Lower leg skin (tissue), 4 donors: ENCODE measurements at regions not wholly inside any gene's neighbourhood (a gene's known extent, or its start where the extent isn't known, plus 50 kb on each side); places are given as distances from the start of the nearest gene placed in this dataset.

Source experiments
- DNase-seq, 2 donors: peaks; one replicate each; pipeline ENCODE4 v3.0.0-alpha.2; 2019; ENCODE audit warnings: low spot score in 2 of 2
- H3K4me3 ChIP-seq: fragments of 200-600 bp; sonication (generic); 2 replicates; pipeline ENCODE4 v1.5.1; 2017; ENCODE audit warnings: mild to moderate bottlenecking, low read depth; ENCODE audit not compliant: poor library complexity, severe bottlenecking
- POLR2A ChIP-seq, 2 donors: fragments of 450-650 bp; IDR thresholded peaks; one replicate each; pipeline ENCODE4 v1.6.1; 2016 to 2017; ENCODE audit warnings: antibody characterized with exemption in 2 of 2, mild to moderate bottlenecking in 1 of 2, moderate library complexity in 1 of 2
- WGBS, 2 donors: methylation state at CpG; one replicate each; pipeline ENCODE4 v1.1.5; 2018; 5-methylcytosine and 5-hydroxymethylcytosine counted together
- intact Hi-C: fragments of 100-400 bp; cut with DNase I; formaldehyde crosslinking; loops from one replicate; pipeline ENCODE4 v1.15.0; 2023; ENCODE audit warnings: low total_unique reads
- TF ChIP-seq, protein P1 (sequence below), 3 donors: fragments of 450-650 bp; IDR thresholded peaks; one replicate each; pipeline ENCODE4 v1.5.1; 2016; ENCODE audit warnings: antibody characterized with exemption in 3 of 3, mild to moderate bottlenecking in 3 of 3, moderate library complexity in 2 of 3

DNA sequence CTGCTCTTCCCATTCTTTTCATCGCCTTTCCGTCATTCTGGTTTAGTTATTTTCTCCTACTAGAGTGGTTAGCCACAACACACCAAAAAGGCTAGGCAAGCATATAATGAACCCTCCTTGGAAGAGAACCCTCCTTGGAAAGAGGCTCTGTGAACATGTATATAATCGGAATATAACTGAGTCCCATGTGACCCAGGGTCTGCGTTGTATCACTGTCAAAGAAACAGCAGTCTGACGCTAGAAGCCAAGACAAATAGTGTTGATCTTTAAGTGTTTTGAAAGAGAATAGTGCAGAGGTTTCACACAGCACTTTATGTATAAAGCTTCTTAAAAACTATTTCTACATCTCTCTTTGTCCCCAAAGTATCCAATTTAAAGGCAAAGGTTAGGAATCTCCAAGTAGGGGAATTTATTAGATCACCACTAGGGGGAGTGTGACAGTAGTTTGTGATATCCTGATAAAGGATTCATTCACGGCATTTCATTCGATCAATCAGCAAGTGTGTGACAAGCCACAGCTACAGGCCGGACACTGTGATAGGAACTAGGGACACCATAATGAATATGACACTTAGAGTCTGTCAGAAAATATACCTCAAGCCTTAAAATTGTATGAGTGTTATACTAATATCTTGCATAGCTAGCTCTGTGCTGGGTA, 395.3 kb downstream of the CD109 start:
- intact Hi-C loops: loop anchor here (2.0 kb wide), 1 partner anchor 1114 kb away; no protein-coding TSS in a partner anchor
- TF ChIP-seq, protein P1, sequence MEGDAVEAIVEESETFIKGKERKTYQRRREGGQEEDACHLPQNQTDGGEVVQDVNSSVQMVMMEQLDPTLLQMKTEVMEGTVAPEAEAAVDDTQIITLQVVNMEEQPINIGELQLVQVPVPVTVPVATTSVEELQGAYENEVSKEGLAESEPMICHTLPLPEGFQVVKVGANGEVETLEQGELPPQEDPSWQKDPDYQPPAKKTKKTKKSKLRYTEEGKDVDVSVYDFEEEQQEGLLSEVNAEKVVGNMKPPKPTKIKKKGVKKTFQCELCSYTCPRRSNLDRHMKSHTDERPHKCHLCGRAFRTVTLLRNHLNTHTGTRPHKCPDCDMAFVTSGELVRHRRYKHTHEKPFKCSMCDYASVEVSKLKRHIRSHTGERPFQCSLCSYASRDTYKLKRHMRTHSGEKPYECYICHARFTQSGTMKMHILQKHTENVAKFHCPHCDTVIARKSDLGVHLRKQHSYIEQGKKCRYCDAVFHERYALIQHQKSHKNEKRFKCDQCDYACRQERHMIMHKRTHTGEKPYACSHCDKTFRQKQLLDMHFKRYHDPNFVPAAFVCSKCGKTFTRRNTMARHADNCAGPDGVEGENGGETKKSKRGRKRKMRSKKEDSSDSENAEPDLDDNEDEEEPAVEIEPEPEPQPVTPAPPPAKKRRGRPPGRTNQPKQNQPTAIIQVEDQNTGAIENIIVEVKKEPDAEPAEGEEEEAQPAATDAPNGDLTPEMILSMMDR (IDR thresholded peaks at IDR 0.05): peak in 1 of 3 donors; percentile 45
- TF ChIP-seq POLR2A (IDR thresholded peaks at IDR 0.05): no peak
- DNase-seq: no peak
- WGBS, 2 donors: 52 to 58% methylated on average over 8 of the region's 8 CpGs
- no peak overlapping the region for H3K4me3 ChIP-seq

DNA sequence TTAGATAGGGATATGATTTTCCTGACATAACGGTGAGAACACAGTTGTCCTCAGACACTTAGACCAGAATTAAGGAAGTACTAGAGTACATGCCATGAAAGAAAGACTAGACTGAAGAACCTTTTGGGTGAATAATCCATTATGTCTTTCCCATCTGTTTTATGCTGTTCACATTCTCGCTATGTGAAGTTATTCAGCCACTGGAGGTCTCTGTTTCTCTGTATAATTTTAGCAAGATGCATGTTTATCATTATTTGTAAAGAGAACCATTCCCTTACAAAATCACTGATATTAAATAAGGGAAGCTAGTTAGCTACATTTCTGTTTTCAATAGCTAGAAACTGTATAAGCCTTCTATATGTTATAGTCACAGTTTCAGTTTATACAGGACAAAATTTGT, 391.9 kb downstream of the CD109 start:
- intact Hi-C loops: no loop called here
- no peak overlapping the region for H3K4me3 ChIP-seq
- WGBS, 2 donors: 59 to 70% methylated on average over 2 of the region's 2 CpGs
- DNase-seq: no peak
- TF ChIP-seq, protein P1 (IDR thresholded peaks at IDR 0.05): no peak
- TF ChIP-seq POLR2A (IDR thresholded peaks at IDR 0.05): no peak

DNA sequence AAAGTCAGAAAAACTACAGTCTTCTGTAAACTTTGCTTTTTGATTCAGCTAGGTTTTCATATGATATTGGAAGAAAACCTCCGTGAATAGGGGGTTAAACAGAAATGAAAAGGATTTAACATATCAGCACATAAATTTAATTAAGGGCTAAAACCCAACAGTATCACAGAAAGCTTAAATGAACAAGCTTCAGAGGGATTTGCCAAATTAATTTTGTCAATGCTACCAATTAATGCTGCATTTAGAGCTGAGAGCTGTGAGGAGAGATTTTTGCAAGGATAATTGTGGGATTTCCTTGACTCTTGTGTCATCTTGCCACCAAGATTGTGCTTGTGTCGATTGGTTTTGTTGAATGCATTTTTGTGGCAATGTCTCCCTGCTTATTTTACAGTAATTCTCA, 379.9 kb downstream of the CD109 start:
- intact Hi-C loops: no loop called here
- no peak overlapping the region for H3K4me3 ChIP-seq
- TF ChIP-seq POLR2A (IDR thresholded peaks at IDR 0.05): no peak
- TF ChIP-seq, protein P1 (IDR thresholded peaks at IDR 0.05): no peak
- DNase-seq: no peak
- WGBS, 2 donors: 63 to 69% methylated on average over 2 of the region's 2 CpGs

DNA sequence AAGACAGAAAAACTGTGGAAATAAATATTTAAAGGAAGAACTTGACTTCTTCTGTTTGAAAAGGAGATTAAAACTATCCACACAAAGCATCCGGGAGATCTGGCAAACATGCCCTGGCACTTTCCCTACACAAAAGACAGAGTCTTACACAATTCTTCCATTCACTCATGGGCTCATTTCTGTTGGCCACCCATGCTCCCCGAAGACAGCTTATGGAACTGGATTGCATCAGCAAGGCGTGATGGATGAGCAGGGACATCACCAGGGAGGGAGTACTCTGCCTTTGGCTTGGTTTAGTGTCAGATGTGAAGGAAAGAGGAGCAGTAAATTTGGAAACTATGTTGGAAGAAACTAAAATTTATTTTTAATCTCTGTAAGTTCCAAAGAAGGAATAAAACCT, 379.3 kb downstream of the CD109 start:
- DNase-seq: peak; percentile 70 to 88
- WGBS, 2 donors: 28 to 38% methylated on average over 3 of the region's 3 CpGs
- TF ChIP-seq, protein P1 (IDR thresholded peaks at IDR 0.05): no peak
- no peak for TF ChIP-seq POLR2A (IDR thresholded peaks at IDR 0.05)
- H3K4me3 ChIP-seq: no peak overlapping the region
- intact Hi-C loops: no loop called here

DNA sequence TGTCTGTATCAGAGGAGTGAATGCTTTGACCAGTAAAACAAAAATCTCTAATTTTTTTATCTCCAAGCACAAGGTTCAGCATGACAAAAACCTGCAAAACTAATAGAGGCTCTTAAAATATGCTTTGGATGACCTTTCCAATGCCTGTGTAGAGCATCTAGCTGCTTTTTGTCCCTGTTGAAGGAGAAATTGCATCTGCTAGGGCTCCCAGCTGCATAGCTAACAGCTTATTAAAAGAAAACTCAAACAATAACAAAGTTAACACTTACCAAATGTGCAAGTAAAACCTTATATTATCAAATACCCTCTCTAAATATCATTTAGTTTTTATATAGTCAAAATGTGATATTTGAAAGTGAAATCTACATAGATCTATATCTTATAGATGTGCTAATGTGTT, 378.6 kb downstream of the CD109 start:
- DNase-seq: no peak
- intact Hi-C loops: no loop called here
- no peak overlapping the region for H3K4me3 ChIP-seq
- TF ChIP-seq, protein P1 (IDR thresholded peaks at IDR 0.05): no peak
- no peak for TF ChIP-seq POLR2A (IDR thresholded peaks at IDR 0.05)

DNA sequence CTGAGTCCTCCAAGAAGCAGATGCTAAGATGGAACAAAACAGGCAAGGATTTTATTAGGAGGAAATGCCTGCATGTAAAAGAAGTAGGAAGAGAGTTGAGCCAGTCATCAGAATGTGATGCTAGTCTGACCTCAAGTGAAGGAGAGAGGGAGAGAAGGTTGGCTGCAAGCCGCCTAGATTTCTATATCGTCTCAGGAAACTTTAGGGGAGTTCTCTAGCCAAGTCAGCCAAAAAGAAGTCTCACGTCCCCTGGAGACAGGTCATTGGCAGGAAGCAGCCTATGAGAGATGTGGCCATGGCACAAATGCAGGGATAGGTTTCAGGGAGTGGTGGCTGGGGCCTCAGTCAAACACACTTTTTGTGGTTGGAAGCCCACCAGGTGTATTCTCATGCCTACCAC, 378.0 kb downstream of the CD109 start:
- DNase-seq: no peak
- no peak overlapping the region for H3K4me3 ChIP-seq
- intact Hi-C loops: no loop called here
- 46 to 60% methylated on average over 3 of the region's 3 CpGs for WGBS, 2 donors
- TF ChIP-seq, protein P1 (IDR thresholded peaks at IDR 0.05): no peak
- TF ChIP-seq POLR2A (IDR thresholded peaks at IDR 0.05): no peak
